RWPE2 (cell line): ENCODE measurements at regions not wholly inside any gene's neighbourhood (a gene's known extent, or its start where the extent isn't known, plus 50 kb on each side); places are given as distances from the start of the nearest gene placed in this dataset.

Experiments
- ATAC-seq: fragments of 200-7000 bp; cut with Tn5 transposase; 3 replicates; pipeline ENCODE4 v1.9.1; 2021; ENCODE audit warnings: low read depth
- DNase-seq: peaks from one replicate; pipeline ENCODE4 v3.0.0-alpha.2; 2020; ENCODE audit warnings: low spot score
- H3K27ac ChIP-seq: fragments of 450-650 bp; 2 replicates; pipeline ENCODE4 v1.5.1; 2017; ENCODE audit warnings: mild to moderate bottlenecking; ENCODE audit not compliant: poor library complexity, severe bottlenecking
- H3K27me3 ChIP-seq: fragments of 250-450 bp; sonication (Bioruptor Pico); 2 replicates; pipeline ENCODE4 v1.5.1; 2021; ENCODE audit warnings: mild to moderate bottlenecking, moderate library complexity; ENCODE audit not compliant: insufficient read depth, poor library complexity, severe bottlenecking
- H3K36me3 ChIP-seq: fragments of 250-450 bp; sonication (Bioruptor Pico); 2 replicates; pipeline ENCODE4 v1.5.1; 2020; ENCODE audit warnings: low read depth, mild to moderate bottlenecking, moderate library complexity
- H3K4me1 ChIP-seq: fragments of 250-450 bp; sonication (Bioruptor Pico); 2 replicates; pipeline ENCODE4 v1.5.1; 2021; ENCODE audit warnings: mild to moderate bottlenecking, moderate library complexity; ENCODE audit not compliant: insufficient read depth, poor library complexity, severe bottlenecking
- H3K4me3 ChIP-seq: fragments of 250-450 bp; sonication (Bioruptor Pico); 2 replicates; pipeline ENCODE4 v1.5.1; 2021; ENCODE audit warnings: mild to moderate bottlenecking, moderate library complexity; ENCODE audit not compliant: severe bottlenecking
- H3K9me3 ChIP-seq: fragments of 250-450 bp; sonication (Bioruptor Pico); 2 replicates; pipeline ENCODE4 v1.5.1; 2021; ENCODE audit warnings: mild to moderate bottlenecking, moderate library complexity; ENCODE audit not compliant: severe bottlenecking
- TF ChIP-seq, protein P1 (sequence below): fragments of 450-650 bp; IDR thresholded peaks from one replicate; pipeline ENCODE4 v1.5.1; 2017; ENCODE audit warnings: mild to moderate bottlenecking, moderate library complexity; ENCODE audit not compliant: poor library complexity, severe bottlenecking

DNA sequence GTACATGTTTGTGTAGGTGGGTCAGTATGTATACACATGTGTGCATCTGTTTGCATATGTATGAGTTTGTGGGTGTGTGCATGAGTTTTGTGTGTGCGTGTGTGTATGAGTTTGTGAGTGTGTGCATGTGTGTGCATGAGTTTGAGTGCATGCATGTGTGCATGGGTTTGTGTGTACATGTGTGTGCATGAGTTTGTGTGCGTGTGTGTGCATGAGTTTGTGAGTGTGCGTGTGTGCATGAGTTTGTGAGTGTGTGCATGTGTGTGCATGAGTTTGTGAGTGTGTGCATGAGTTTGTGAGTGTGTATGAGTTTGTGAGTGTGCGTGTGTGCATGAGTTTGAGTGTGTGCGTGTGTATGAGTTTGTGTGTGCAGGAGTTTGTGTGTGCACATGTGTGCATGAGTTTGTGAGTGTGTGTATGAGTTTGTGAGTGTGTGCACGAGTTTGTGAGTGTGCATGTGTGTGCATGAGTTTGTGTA, 61.5 kb downstream of the FZD10 start:
- no peak overlapping the region for H3K4me3 ChIP-seq
- H3K36me3 ChIP-seq: no peaks in the 10 kb centered on the region
- DNase-seq (no peak), ATAC-seq (no peak)
- no peaks in the 10 kb centered on the region for H3K4me1 ChIP-seq
- H3K27me3 ChIP-seq: no peaks in the 10 kb centered on the region
- no peaks in the 10 kb centered on the region for H3K9me3 ChIP-seq
- TF ChIP-seq, protein P1, sequence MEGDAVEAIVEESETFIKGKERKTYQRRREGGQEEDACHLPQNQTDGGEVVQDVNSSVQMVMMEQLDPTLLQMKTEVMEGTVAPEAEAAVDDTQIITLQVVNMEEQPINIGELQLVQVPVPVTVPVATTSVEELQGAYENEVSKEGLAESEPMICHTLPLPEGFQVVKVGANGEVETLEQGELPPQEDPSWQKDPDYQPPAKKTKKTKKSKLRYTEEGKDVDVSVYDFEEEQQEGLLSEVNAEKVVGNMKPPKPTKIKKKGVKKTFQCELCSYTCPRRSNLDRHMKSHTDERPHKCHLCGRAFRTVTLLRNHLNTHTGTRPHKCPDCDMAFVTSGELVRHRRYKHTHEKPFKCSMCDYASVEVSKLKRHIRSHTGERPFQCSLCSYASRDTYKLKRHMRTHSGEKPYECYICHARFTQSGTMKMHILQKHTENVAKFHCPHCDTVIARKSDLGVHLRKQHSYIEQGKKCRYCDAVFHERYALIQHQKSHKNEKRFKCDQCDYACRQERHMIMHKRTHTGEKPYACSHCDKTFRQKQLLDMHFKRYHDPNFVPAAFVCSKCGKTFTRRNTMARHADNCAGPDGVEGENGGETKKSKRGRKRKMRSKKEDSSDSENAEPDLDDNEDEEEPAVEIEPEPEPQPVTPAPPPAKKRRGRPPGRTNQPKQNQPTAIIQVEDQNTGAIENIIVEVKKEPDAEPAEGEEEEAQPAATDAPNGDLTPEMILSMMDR: no peak
- no peak overlapping the region for H3K27ac ChIP-seq

DNA sequence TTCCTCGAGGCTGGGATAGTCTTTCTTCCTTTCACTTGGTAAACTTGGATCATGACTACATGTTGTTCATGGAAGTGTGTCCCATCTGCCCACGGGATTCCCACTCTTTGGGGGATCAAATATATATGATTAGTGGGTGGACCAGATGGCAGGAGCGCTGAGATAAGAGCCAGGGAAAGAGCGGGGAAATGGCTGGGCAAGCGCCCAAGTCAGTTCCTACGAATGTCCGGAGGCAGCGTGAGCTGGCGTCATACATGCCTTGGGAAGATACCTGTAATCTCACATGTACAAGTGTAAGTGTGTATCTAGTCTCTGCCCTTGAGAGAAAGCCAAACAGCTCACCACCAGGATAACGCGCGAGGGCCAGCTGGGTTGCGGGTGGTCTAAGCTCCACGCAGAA, 62.3 kb downstream of the FZD10 start:
- ATAC-seq: no peak
- no peak for DNase-seq
- Histone ChIP-seq H3K36me3 (no peaks in the 10 kb centered on the region), H3K9me3 (peaks cover under 1% of the 10 kb centered on the region), H3K4me1 (no peaks in the 10 kb centered on the region), H3K27ac (no peak overlapping the region), H3K27me3 (no peaks in the 10 kb centered on the region), H3K4me3 (no peak overlapping the region)
- TF ChIP-seq, protein P1: no peak

DNA sequence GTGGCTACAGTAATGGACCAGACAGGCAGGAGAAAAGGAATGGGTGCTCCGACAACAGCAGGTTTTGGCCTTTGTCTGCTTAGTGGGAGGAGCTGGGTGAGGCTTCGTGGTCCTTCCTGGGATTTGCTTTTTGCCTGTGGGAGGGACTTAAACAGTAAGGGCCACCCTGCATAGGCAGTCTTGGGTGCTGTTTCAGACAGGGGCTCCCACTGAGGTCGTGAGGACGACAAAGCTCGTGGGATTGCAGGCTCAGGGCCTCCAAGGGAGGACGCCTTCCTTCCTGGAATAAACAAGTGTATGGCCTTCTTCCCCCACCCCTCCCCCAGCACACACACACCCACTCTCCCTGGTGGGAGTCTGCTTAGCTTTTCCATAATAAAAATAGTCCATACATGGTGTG, 63.1 kb downstream of the FZD10 start:
- Histone ChIP-seq H3K9me3 (peaks cover 2% of the 10 kb centered on the region), H3K4me1 (no peaks in the 10 kb centered on the region)

DNA sequence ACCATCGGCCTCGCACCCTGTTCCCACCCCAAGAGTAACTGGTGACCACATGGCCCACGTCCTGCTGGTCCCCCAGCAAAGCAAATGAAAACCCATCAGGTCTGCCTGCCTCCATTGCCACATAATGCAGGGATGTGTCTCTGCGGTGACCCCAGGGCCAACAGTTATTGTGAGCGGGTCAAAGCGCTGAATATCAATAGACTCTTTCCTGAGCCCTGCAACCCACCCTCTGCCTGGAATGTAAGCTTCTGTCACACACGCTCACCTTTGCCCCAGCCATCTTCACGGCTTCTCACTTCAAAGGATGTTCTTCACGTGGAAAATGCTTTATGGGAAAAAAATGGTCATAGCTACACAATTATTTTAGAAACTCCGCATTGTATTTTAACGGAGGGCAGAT, 63.9 kb downstream of the FZD10 start:
- H3K27ac ChIP-seq: no peak overlapping the region
- no peaks in the 10 kb centered on the region for H3K36me3 ChIP-seq
- ATAC-seq: no peak
- TF ChIP-seq, protein P1: no peak
- H3K9me3 ChIP-seq: peaks cover 2% of the 10 kb centered on the region
- H3K4me3 ChIP-seq: no peak overlapping the region
- H3K4me1 ChIP-seq: no peaks in the 10 kb centered on the region
- DNase-seq: no peak
- H3K27me3 ChIP-seq: no peaks in the 10 kb centered on the region

More for the DNA sequence above, 63.1 kb downstream of the FZD10 start:
- DNase-seq (no peak), ATAC-seq (no peak)
- H3K4me3 ChIP-seq: no peak overlapping the region
- TF ChIP-seq, protein P1: no peak
- no peak overlapping the region for H3K27ac ChIP-seq
- H3K36me3 ChIP-seq: no peaks in the 10 kb centered on the region
- no peaks in the 10 kb centered on the region for H3K27me3 ChIP-seq

DNA sequence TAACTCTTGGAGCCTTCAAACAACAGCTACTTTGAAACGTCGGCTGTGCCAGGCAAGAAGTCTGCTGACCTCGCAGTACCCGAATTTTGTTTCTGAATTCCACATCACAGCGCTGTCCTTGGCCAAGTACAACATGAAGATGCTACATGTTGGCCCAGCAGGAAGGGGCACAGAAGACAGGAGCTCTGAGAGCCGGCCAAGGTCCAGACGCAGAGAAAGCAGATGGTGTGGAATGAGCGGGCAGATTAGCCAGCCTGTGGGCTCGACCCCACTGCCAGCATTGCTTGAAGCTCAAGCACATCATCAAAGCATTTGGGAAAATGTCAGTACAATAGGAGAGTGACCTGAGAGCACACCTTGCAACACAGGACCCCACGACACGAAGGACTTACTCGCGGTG, 64.5 kb downstream of the FZD10 start:
- Histone ChIP-seq H3K4me1 (no peaks in the 10 kb centered on the region), H3K27me3 (no peaks in the 10 kb centered on the region), H3K4me3 (no peak overlapping the region), H3K27ac (no peak overlapping the region), H3K9me3 (peaks cover 2% of the 10 kb centered on the region), H3K36me3 (no peaks in the 10 kb centered on the region)
- TF ChIP-seq, protein P1: no peak
- no peak for DNase-seq
- ATAC-seq: no peak
